GM19025 (cell line): ENCODE measurements at regions not wholly inside any gene's neighbourhood (a gene's known extent, or its start where the extent isn't known, plus 50 kb on each side); places are given as distances from the start of the nearest gene placed in this dataset.
"Not testable (repeated sequence)": the region's sequence is repeated elsewhere in the genome, so short reads cannot be mapped to it uniquely, and the experiment has no call there.

ENCODE experiments used
- ATAC-seq: cut with Tn5 transposase; IDR thresholded peaks from one replicate; pipeline ENCODE4 v1.9.1; 2021; ENCODE audit warnings: mild to moderate bottlenecking, low read depth, moderate library complexity; ENCODE audit not compliant: unreplicated experiment

DNA sequence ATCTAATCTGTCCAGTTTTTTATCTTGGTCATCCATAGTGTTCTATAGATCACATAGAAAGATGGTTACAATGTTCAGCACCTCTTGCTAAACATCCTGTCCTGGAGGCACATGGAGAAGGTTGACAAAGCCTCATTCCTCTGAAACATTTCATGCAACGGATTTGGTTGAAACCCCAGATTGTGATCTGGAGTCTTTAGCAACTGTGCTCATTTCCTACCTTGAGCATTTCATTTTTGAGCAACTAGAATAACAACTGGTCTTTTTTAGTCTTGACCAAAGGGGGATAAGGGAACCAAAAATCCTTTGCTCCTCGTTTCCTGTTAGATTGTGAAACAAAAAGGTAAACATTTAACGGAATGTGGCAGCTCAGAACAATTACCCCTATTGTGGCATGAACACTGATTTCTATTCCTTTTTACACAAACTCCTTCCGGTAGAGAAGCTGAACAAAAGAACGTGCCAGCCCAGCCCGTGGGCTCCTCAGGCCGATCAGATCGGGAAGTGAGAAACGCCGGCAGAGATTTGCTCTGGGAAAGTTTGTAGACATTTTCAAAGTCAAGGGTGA lies 94.7 kb upstream of the ERRFI1 start:
- ATAC-seq = no peak

DNA sequence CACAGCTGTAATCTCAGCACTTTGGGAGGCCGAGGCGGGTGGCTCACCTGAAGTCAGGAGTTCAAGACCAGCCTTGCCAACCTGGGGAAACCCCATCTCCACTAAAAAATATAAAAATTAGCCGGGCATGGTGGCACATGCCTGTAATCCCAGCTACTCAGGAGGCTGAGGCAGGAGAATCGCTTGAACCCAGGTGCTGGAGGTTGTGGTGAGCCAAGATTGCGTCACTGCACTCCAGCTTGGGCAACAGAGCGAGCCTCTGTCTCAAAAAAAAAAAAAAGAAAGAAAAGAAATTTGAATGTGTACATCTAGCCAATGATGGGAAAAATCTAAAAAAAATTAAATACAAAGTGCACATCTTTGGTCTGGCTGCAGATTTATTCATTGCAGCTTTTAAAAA lies 92.6 kb upstream of the ERRFI1 start:
- ATAC-seq = not testable (repeated sequence)

- ATAC-seq = no peak
These were observed 91.9 kb upstream of the ERRFI1 start for GRCh38 chr1:8118031-8118451.

DNA sequence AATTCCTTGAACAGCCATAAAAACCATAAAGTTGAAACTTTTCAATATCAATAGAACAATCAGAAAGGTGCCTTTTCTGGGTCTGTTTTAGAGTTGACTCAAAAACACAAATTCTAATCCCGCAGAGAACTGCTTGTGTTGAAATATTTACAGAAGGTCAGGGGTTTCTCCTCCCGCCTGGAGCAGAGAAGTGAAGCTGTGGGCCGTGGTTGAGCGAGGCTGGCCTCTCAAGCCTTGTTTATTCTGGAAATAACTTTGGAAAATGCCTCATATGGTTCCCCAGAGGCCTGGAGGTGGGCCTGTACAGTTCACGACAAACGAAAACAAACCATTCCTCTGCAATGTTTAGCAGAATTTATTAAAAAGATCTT lies 90.8 kb upstream of the ERRFI1 start:
- no peak for ATAC-seq

GRCh38 chr1:8115769-8116167 lies 89.7 kb upstream of the ERRFI1 start:
- no peak for ATAC-seq

DNA sequence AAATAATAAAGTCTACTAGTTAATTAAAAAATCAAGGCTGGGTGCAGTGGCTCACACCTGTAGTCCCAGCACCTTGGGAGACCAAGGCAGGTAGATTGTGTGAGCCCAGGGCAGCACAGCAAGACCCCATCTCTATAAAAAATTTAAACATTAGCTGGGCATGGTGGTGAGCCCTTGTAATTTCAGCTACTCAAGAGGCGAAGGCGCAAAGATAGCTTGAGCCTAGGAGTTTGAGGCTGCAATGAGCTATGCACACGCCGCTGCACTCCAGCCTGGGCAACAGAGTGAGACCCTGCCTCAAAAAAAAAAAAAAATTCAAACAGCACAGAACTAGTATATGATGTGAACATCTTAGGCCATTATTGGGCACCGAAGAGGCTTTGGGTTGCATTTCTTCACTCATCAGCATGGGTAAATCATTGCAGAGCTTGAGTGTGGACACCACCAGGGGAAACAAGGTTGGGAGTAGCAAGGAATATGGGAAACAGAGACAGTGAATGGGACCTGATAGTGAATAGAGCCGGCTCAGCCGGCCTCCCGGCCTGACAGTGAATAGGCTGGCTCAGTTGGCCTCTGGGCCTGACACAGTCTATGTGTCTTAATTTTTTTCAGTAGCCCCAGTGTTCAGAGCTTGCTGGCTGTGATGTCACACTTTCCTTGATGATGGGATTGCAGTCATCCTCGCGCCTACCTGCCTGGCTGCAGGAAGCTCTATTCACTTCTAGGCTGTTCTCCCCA lies 89.1 kb upstream of the ERRFI1 start:
- no peak for ATAC-seq

DNA sequence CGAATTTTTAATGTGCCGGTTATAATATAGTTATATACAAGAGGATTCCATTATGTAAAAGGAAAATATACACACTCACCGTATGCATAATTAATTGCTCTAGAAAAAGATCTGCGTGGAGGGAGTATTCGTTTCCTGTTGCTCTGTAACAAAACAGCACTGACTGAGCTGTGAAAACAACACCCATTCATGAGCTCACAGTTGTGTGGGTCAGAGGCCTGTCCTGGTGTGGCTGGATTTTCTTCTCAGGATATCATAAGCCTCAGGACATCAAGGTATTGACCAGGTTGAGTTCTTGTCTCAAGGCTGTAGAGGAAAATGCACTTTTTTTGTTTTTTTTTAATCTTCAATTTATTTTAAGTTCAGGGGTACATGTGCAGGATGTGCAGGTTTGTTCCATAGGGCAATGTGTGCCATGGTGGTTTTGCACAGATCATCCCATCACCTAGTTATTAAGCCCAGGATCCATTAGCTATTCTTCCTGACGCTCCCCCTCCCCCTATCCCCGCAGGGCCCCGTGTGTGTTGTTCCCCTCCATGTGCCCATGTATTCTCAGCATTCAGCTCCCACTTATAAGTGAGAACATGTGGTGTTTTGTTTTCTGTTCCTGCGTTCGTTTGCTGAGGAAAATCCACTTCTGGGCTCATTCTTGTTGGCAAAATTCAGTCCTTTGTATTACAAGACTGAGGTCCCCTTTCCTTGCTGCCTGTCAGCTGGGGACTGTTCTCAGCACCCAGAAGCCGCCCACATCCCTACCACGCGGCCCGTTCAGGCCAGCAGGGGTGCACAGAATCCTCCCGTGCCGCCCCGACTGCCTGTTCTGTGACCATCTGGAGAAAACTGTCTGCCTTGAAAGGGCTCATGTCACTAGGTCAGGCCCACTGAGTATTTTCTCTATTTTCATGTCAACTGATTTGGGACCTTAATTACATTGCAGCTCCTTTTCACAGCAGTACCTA lies 87.4 kb upstream of the ERRFI1 start:
- ATAC-seq = no peak

GRCh38 chr1:8112611-8113261 lies 86.6 kb upstream of the ERRFI1 start:
- ATAC-seq = no peak

- ATAC-seq = no peak
These were observed 85.5 kb upstream of the ERRFI1 start for GRCh38 chr1:8111560-8111959.

- no peak for ATAC-seq
These were observed 83.1 kb upstream of the ERRFI1 start for GRCh38 chr1:8109216-8109615.

DNA sequence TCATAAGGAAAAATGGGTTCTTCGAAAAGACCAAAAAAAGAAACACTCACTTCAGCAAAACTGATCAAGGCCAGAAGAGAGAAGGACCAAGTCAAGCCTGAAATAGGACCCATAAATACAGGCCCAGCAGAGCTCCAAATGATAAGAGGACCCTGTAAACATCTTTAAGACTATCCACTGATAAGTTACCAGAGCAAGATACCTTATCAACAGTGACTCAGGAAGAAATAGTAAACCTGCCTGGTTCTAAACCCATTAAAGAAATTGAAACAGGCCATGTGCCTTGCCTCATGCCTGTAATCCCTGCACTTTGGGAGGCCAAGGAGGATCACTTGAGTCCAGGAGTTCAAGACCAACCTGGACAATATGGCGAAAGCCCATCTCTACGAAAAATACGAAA lies 81.8 kb upstream of the ERRFI1 start:
- no peak for ATAC-seq

GRCh38 chr1:8104278-8105236 lies 78.4 kb upstream of the ERRFI1 start:
- ATAC-seq = no peak

GRCh38 chr1:8097908-8098307 lies 71.8 kb upstream of the ERRFI1 start:
- ATAC-seq = no peak

DNA sequence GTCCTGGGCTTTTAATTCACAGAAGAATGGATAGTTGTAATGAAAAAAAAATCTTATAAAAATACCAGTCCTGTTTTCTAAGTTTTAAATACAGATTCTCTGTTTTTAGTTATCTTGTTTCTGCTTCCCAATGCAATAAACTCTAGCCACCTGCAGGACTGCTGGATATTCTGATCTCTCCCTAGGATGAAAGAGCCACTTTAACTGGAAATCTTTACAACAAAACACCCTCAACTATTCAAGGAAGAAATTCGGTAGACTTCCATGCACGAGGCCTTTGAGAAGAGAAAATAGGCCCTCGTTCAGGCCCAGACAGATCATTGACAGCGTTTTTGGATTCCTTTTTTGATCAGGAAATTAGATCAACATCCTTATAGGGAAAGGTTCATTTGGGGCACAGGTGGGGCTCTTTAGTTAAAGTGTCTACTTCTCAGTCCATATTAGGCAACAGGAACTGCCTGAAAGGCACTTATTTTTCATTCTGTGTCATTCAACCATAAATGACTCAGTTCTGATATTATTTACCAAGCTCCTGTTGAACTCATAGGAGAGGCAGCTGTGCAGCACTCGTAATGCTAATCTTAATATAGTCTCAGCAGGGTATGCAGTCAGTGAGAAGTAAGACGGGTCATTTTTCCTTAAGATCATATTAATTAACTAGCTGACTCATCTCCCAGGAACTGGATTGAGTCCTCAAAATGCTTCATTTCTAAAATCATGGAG lies 71.1 kb upstream of the ERRFI1 start:
- peak; percentile 83 for ATAC-seq

DNA sequence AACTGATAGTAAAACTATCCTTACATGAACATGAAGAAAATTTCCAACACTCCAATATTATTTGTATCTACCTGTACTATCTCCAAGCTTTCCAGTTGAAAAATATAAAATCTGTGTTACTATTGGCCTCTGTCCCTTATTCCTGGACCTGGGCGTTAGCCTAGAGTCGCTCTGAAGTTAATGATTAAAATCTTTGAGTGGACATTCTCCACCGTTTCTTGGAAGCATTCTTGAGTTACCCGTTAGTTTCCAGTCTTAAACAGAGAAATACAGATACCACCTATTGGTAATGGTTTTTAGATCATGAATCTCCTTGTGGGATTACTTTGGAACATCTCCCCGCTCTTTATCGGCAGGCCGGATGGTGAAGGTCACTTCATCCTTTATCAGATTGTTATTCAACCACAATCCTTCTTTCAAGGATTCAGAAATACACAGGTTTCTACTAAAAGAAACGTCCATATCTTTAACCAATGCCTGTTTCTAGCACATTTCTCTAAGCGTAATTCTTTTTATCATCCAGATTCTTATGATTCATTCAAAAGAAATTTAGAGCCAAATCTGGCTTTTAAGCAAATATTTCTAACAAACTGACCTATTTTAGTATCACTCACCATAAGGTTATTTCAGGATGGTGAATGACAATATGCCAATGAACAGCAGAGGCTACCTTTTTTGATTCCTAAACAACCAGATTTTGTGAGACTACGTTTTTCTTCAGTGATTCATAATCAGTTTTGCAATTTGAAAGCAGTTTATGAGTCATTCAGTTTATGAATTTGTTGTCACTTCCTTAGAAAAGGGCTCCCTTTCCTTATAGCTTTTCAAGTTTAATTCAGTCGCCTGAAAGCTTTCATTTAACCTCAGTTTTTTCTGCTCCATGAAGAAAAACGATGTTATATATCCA lies 70.2 kb upstream of the ERRFI1 start:
- no peak for ATAC-seq

GRCh38 chr1:8095584-8095983 lies 69.5 kb upstream of the ERRFI1 start:
- no peak for ATAC-seq

GRCh38 chr1:8094481-8095241 lies 68.6 kb upstream of the ERRFI1 start:
- no peak for ATAC-seq
